GM12864 (cell line): ENCODE measurements at regions not wholly inside any gene's neighbourhood (a gene's known extent, or its start where the extent isn't known, plus 50 kb on each side); places are given as distances from the start of the nearest gene placed in this dataset.
"Not testable (repeated sequence)": the region's sequence is repeated elsewhere in the genome, so short reads cannot be mapped to it uniquely, and the experiment has no call there.

Experiments
- DNase-seq: peaks from one replicate; pipeline ENCODE4 v3.0.0-alpha.2; 2011; ENCODE audit warnings: low read depth
- H3K4me3 ChIP-seq: 2 replicates; pipeline ENCODE4 v1.5.1; 2011; ENCODE audit warnings: mild to moderate bottlenecking, low read depth, low read length, control low read depth
- CTCF ChIP-seq: IDR thresholded peaks from 2 replicates; pipeline ENCODE4 v1.5.1; 2011; ENCODE audit warnings: low read depth, mild to moderate bottlenecking, moderate library complexity, low read length, control low read depth, inconsistent platforms; ENCODE audit errors: missing control alignments

- no peak overlapping the region for H3K4me3 ChIP-seq
- no peak for DNase-seq
- TF ChIP-seq CTCF, result no peak
Observed at GRCh38 chr5:3155046-3155445, 403.6 kb upstream of the IRX2 start.

GRCh38 chr5:3153906-3154305 is 402.4 kb upstream of the IRX2 start:
- TF ChIP-seq CTCF, result no peak
- H3K4me3 ChIP-seq, result no peak overlapping the region
- DNase-seq, result no peak

GRCh38 chr5:3153226-3153858 is 401.9 kb upstream of the IRX2 start:
- H3K4me3 ChIP-seq, result no peak overlapping the region
- no peak for DNase-seq
- TF ChIP-seq CTCF, result no peak

- TF ChIP-seq CTCF, result no peak
- H3K4me3 ChIP-seq, result no peak overlapping the region
- DNase-seq, result no peak
Observed at GRCh38 chr5:3149899-3150298, 398.4 kb upstream of the IRX2 start.

- not testable (repeated sequence) for DNase-seq, H3K4me3 ChIP-seq
Observed at GRCh38 chr5:3147405-3147804, 395.9 kb upstream of the IRX2 start.

GRCh38 chr5:3145641-3146040 is 394.2 kb upstream of the IRX2 start:
- no peak for DNase-seq
- TF ChIP-seq CTCF, result no peak
- no peak overlapping the region for H3K4me3 ChIP-seq

GRCh38 chr5:3143382-3143781 is 391.9 kb upstream of the IRX2 start:
- no peak for TF ChIP-seq CTCF
- no peak overlapping the region for H3K4me3 ChIP-seq
- no peak for DNase-seq
